ENCODE measurements at regions not wholly inside any gene's neighbourhood (a gene's known extent, or its start where the extent isn't known, plus 50 kb on each side); places are given as distances from the start of the nearest gene placed in this dataset.

DNA sequence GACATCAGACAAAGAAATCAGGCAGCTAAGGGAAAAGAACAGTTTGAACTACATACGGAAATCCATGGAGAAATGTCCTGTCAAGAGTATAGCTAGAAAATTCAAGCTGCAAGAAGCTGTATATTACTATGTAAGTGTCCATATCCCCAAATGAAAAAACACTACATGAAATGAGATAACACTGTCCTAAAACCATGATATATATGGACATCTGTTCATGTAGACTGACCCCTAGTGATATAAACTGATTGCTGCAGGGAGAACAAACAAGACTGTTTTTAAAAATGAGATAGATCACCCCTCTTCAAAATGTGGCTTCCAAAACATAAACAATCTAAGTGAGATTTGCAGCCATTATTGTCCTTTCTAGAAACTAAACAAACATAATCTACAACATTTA, 985.6 kb downstream of the EPHA3 start:
- no peak for TF ChIP-seq TAF1 (IDR thresholded peaks at IDR 0.05; ENCODE audit: borderline replicate concordance, insufficient read depth, low read length)
- TF ChIP-seq FOXP2 (optimal IDR thresholded peaks at IDR 0.05; ENCODE audit: borderline replicate concordance, extremely low read depth, extremely low read length, insufficient read depth) = no peak
- TF ChIP-seq POLR2AphosphoS5 (IDR thresholded peaks at IDR 0.05; ENCODE audit: low read depth, low read length) = no peak

DNA sequence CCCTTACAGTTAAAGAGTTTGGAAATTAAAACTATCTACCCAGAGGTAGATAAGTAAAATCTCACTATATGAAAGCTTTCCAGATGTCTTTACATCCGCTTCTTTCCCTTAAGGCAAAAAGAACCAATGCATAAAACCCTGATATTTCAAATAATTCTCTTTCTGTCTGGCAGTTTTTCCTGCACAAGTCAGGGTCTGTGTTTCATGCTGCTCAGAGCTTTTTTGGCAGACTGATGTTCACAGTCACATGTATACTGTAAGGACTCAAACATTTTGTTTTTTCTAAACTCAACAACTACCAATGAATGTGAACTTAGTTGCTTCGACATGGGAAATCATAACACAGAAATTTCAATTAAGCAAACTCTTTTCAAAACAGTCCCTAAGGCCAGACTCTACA, 988.4 kb downstream of the EPHA3 start:
- TF ChIP-seq POLR2AphosphoS5 (IDR thresholded peaks at IDR 0.05; ENCODE audit: low read depth, low read length) (no peak), SIN3A (IDR thresholded peaks at IDR 0.05; ENCODE audit: borderline replicate concordance, insufficient read depth, low read length) (no peak), TAF1 (IDR thresholded peaks at IDR 0.05; ENCODE audit: borderline replicate concordance, insufficient read depth, low read length) (no peak), FOXP2 (optimal IDR thresholded peaks at IDR 0.05; ENCODE audit: borderline replicate concordance, extremely low read depth, extremely low read length, insufficient read depth) (no peak)
- TF ChIP-seq, protein P1, sequence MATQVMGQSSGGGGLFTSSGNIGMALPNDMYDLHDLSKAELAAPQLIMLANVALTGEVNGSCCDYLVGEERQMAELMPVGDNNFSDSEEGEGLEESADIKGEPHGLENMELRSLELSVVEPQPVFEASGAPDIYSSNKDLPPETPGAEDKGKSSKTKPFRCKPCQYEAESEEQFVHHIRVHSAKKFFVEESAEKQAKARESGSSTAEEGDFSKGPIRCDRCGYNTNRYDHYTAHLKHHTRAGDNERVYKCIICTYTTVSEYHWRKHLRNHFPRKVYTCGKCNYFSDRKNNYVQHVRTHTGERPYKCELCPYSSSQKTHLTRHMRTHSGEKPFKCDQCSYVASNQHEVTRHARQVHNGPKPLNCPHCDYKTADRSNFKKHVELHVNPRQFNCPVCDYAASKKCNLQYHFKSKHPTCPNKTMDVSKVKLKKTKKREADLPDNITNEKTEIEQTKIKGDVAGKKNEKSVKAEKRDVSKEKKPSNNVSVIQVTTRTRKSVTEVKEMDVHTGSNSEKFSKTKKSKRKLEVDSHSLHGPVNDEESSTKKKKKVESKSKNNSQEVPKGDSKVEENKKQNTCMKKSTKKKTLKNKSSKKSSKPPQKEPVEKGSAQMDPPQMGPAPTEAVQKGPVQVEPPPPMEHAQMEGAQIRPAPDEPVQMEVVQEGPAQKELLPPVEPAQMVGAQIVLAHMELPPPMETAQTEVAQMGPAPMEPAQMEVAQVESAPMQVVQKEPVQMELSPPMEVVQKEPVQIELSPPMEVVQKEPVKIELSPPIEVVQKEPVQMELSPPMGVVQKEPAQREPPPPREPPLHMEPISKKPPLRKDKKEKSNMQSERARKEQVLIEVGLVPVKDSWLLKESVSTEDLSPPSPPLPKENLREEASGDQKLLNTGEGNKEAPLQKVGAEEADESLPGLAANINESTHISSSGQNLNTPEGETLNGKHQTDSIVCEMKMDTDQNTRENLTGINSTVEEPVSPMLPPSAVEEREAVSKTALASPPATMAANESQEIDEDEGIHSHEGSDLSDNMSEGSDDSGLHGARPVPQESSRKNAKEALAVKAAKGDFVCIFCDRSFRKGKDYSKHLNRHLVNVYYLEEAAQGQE (IDR thresholded peaks at IDR 0.05; ENCODE audit: insufficient read depth in 1 of 2, low read depth in 2 of 2, low read length in 2 of 2) = no peak

DNA sequence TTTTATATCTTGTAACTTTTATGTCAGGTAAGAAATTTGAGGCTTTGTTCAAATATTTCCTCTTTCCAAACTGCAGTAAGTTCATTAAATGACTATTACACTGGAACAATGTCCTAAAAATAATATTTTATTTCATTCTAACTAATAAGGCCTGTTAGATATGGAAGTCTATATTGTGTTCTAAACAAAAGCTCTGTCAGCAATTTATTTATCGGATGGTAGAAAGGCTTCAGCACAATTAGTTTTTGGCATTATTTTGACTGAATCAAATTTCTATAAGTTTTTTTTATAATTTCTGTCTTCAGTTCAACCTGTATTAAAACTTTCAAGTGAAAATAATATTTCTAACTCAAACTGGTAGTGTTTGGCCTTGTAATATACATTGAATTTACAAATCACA, 992.1 kb downstream of the EPHA3 start:
- TF ChIP-seq FOXP2 (optimal IDR thresholded peaks at IDR 0.05; ENCODE audit: borderline replicate concordance, extremely low read depth, extremely low read length, insufficient read depth) (no peak), POLR2AphosphoS5 (IDR thresholded peaks at IDR 0.05; ENCODE audit: low read depth, low read length) (no peak), SIN3A (IDR thresholded peaks at IDR 0.05; ENCODE audit: borderline replicate concordance, insufficient read depth, low read length) (no peak), TAF1 (IDR thresholded peaks at IDR 0.05; ENCODE audit: borderline replicate concordance, insufficient read depth, low read length) (no peak)
- TF ChIP-seq, protein P1 (IDR thresholded peaks at IDR 0.05; ENCODE audit: insufficient read depth in 1 of 2, low read depth in 2 of 2, low read length in 2 of 2) = no peak

DNA sequence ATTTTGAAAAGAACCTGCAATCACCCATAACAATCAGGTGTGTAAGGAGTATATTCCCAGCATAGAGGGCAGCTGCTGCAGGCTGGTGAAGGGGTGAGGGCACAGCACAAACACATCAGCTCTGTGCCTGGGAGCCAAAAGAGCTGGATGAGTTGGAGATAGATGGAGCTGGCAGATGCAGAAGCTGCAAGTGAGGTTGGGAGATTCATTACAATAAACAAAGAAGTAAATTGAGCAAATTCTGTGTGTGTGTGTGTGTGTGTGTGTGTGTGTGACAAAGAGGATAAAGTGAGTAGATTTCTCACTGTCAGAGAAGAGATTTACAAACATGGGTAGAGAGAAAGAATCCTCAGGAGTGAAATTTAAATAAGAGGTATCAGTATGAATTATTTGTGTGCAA, 994.7 kb downstream of the EPHA3 start:
- TF ChIP-seq POLR2AphosphoS5 (IDR thresholded peaks at IDR 0.05; ENCODE audit: low read depth, low read length) (no peak), FOXP2 (optimal IDR thresholded peaks at IDR 0.05; ENCODE audit: borderline replicate concordance, extremely low read depth, extremely low read length, insufficient read depth) (no peak), TAF1 (IDR thresholded peaks at IDR 0.05; ENCODE audit: borderline replicate concordance, insufficient read depth, low read length) (no peak), SIN3A (IDR thresholded peaks at IDR 0.05; ENCODE audit: borderline replicate concordance, insufficient read depth, low read length) (no peak)
- TF ChIP-seq, protein P1 (IDR thresholded peaks at IDR 0.05; ENCODE audit: insufficient read depth in 1 of 2, low read depth in 2 of 2, low read length in 2 of 2) = no peak

DNA sequence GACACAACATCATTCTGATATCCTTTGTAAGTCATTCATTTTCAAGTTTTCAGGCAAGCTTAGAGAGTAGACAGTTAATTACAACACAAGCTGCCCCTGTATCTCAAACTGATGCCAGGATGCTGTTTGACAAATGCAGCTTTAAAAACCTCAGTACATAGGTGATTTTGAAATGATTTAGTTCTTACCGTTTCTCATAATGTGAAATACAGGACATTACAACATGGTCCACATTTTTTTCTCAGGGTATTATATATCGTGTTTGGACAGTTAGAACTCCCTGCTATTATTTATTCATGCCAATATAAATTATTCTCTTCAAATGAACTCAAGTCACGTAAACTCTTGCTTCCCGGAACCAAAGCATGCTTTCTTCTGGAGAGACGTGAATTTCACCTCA, 1013.9 kb downstream of the EPHA3 start:
- TF ChIP-seq TAF1 (IDR thresholded peaks at IDR 0.05; ENCODE audit: borderline replicate concordance, insufficient read depth, low read length) = no peak
- TF ChIP-seq FOXP2 (optimal IDR thresholded peaks at IDR 0.05; ENCODE audit: borderline replicate concordance, extremely low read depth, extremely low read length, insufficient read depth) = no peak
- TF ChIP-seq, protein P1 (IDR thresholded peaks at IDR 0.05; ENCODE audit: insufficient read depth in 1 of 2, low read depth in 2 of 2, low read length in 2 of 2) = no peak
- TF ChIP-seq POLR2AphosphoS5 (IDR thresholded peaks at IDR 0.05; ENCODE audit: low read depth, low read length) = no peak
- TF ChIP-seq SIN3A (IDR thresholded peaks at IDR 0.05; ENCODE audit: borderline replicate concordance, insufficient read depth, low read length) = no peak
